Keratinocyte (primary cell): ENCODE measurements at regions not wholly inside any gene's neighbourhood (a gene's known extent, or its start where the extent isn't known, plus 50 kb on each side); places are given as distances from the start of the nearest gene placed in this dataset.

Experiments used
- EZH2 ChIP-seq: IDR thresholded peaks from one replicate; pipeline ENCODE4 v1.6.1; 2012; ENCODE audit warnings: inconsistent platforms, mild to moderate bottlenecking, low read length, moderate library complexity
- TF ChIP-seq, protein P1 (sequence below), 3 experiments: IDR thresholded peaks in 1 of 3; conservative IDR thresholded peaks in 1 of 3; optimal IDR thresholded peaks in 1 of 3; 2 replicates in 2 of 3; 3 replicates in 1 of 3; pipeline versions ENCODE3 to v1.5.1; 2011; ENCODE audit warnings: low read length in 3 of 3, mild to moderate bottlenecking in 3 of 3, moderate library complexity in 2 of 3, control low read depth in 1 of 3, inconsistent platforms in 1 of 3; ENCODE audit not compliant: insufficient read depth in 2 of 3; ENCODE audit errors: extremely low read depth in 1 of 3

DNA sequence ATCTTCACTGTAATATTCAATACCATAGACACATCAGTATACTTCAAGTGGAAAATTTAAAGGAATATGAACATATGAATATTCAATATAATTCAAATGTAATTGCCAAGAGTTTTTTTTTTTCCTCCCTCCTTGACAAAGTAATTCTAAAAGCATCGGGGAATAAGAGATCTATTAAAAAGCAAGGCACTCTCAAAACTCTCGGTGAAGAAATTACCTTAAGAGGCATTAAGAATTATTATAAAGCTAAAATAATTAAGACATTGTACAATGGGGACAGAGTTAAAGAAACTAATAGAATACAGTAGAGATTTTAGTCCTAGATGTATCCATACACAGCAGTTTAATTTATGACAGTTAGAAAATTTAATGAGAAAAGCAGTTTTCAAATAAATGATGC lies 390.0 kb upstream of the SLC8A1 start:
- TF ChIP-seq, protein P1, sequence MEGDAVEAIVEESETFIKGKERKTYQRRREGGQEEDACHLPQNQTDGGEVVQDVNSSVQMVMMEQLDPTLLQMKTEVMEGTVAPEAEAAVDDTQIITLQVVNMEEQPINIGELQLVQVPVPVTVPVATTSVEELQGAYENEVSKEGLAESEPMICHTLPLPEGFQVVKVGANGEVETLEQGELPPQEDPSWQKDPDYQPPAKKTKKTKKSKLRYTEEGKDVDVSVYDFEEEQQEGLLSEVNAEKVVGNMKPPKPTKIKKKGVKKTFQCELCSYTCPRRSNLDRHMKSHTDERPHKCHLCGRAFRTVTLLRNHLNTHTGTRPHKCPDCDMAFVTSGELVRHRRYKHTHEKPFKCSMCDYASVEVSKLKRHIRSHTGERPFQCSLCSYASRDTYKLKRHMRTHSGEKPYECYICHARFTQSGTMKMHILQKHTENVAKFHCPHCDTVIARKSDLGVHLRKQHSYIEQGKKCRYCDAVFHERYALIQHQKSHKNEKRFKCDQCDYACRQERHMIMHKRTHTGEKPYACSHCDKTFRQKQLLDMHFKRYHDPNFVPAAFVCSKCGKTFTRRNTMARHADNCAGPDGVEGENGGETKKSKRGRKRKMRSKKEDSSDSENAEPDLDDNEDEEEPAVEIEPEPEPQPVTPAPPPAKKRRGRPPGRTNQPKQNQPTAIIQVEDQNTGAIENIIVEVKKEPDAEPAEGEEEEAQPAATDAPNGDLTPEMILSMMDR (optimal IDR thresholded peaks at IDR 0.05 in 1 of 3, IDR thresholded peaks at IDR 0.05 in 1 of 3, conservative IDR thresholded peaks at IDR 0.05 in 1 of 3; ENCODE audit: extremely low read depth in 1 of 3, insufficient read depth in 2 of 3, low read length in 3 of 3) = no peak
- no peak for TF ChIP-seq EZH2
